ELF-1 (cell line): ENCODE measurements at regions not wholly inside any gene's neighbourhood (a gene's known extent, or its start where the extent isn't known, plus 50 kb on each side); places are given as distances from the start of the nearest gene placed in this dataset.
"Not testable (repeated sequence)": the region's sequence is repeated elsewhere in the genome, so short reads cannot be mapped to it uniquely, and the experiment has no call there.

ENCODE experiments used
- DNase-seq: peaks from one replicate; pipeline ENCODE4 v3.0.0-alpha.2; 2016; ENCODE audit warnings: low read depth, low spot score

GRCh38 chr14:26304056-26304455 is 293.8 kb downstream of the NOVA1 start:
- DNase-seq = no peak

GRCh38 chr14:26293909-26294308 is 303.9 kb downstream of the NOVA1 start:
- peak; percentile 24 for DNase-seq

- DNase-seq = no peak
Observed at GRCh38 chr14:26289891-26290486, 307.8 kb downstream of the NOVA1 start.

- DNase-seq = no peak
Observed at GRCh38 chr14:26286913-26287205, 311.0 kb downstream of the NOVA1 start.

- DNase-seq = no peak
Observed at GRCh38 chr14:26286081-26286912, 311.5 kb downstream of the NOVA1 start.

- DNase-seq = no peak
Observed at GRCh38 chr14:26282578-26282977, 315.3 kb downstream of the NOVA1 start.

- DNase-seq = not testable (repeated sequence)
Observed at GRCh38 chr14:26282011-26282410, 315.8 kb downstream of the NOVA1 start.

GRCh38 chr14:26281280-26281998 is 316.4 kb downstream of the NOVA1 start:
- peak; percentile 21 for DNase-seq

GRCh38 chr14:26276757-26277156 is 321.1 kb downstream of the NOVA1 start:
- DNase-seq = peak; percentile 45

- no peak for DNase-seq
Observed at GRCh38 chr14:26265170-26265685, 332.6 kb downstream of the NOVA1 start.

- peak; percentile 73 for DNase-seq
Observed at GRCh38 chr14:26261368-26262122, 336.3 kb downstream of the NOVA1 start.

- DNase-seq = no peak
Observed at GRCh38 chr14:26255213-26255612, 342.6 kb downstream of the NOVA1 start.

GRCh38 chr14:26252176-26252575 is 345.7 kb downstream of the NOVA1 start:
- DNase-seq = no peak

GRCh38 chr14:26233118-26233517 is 364.7 kb downstream of the NOVA1 start:
- DNase-seq = no peak

GRCh38 chr14:26218861-26219260 is 379.0 kb downstream of the NOVA1 start:
- no peak for DNase-seq

- no peak for DNase-seq
Observed at GRCh38 chr14:26217778-26218177, 380.1 kb downstream of the NOVA1 start.

- no peak for DNase-seq
Observed at GRCh38 chr14:26216786-26217185, 381.0 kb downstream of the NOVA1 start.

GRCh38 chr14:26213846-26214575 is 383.8 kb downstream of the NOVA1 start:
- DNase-seq = no peak

GRCh38 chr14:26209699-26210098 is 388.1 kb downstream of the NOVA1 start:
- DNase-seq = no peak

- DNase-seq = no peak
Observed at GRCh38 chr14:26206640-26207039, 391.2 kb downstream of the NOVA1 start.
